ENCODE measurements at regions not wholly inside any gene's neighbourhood (a gene's known extent, or its start where the extent isn't known, plus 50 kb on each side); places are given as distances from the start of the nearest gene placed in this dataset.

DNA sequence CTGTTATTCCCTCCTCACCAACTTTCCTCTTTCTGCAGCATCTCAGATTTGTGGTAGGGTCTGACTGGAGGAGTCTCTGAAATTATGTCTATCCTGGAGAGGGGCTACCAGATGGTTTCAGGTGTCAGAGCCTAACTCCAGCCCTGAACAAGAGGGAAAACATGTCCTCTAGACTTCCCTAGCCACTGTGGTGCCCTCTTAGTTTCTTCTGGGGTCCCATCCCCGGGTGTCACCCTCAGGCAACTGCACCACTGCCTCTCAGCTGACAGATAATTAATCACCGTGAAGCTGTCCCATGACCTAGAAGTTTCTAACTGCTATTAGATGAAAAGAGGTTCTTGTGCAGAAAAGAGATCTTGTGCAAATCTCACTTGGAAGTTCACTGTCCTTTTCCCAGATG, 95.1 kb upstream of the CELF4 start:
- TF ChIP-seq, protein P1, sequence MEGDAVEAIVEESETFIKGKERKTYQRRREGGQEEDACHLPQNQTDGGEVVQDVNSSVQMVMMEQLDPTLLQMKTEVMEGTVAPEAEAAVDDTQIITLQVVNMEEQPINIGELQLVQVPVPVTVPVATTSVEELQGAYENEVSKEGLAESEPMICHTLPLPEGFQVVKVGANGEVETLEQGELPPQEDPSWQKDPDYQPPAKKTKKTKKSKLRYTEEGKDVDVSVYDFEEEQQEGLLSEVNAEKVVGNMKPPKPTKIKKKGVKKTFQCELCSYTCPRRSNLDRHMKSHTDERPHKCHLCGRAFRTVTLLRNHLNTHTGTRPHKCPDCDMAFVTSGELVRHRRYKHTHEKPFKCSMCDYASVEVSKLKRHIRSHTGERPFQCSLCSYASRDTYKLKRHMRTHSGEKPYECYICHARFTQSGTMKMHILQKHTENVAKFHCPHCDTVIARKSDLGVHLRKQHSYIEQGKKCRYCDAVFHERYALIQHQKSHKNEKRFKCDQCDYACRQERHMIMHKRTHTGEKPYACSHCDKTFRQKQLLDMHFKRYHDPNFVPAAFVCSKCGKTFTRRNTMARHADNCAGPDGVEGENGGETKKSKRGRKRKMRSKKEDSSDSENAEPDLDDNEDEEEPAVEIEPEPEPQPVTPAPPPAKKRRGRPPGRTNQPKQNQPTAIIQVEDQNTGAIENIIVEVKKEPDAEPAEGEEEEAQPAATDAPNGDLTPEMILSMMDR (IDR thresholded peaks at IDR 0.05; ENCODE audit: low read depth, low read length, poor library complexity, severe bottlenecking): no peak
- TF ChIP-seq EZH2phosphoT487 (IDR thresholded peaks at IDR 0.05; ENCODE audit: borderline replicate concordance, low read length): no peak

All from DOHH2 (cell line).